Thoracic aorta (tissue), 2 donors: ENCODE measurements at regions not wholly inside any gene's neighbourhood (a gene's known extent, or its start where the extent isn't known, plus 50 kb on each side); places are given as distances from the start of the nearest gene placed in this dataset.

Experiments used
- ATAC-seq: fragments of 150-250 bp; one replicate; pipeline ENCODE4 v1.8.0; 2017; ENCODE audit warnings: low read depth; ENCODE audit not compliant: insufficient number of reproducible peaks, low FRiP score
- DNase-seq: peaks from one replicate; pipeline ENCODE4 v3.0.0-alpha.2; 2020; ENCODE audit warnings: low spot score
- H3K27ac ChIP-seq, 2 donors: fragments of 200-600 bp; sonication (generic); 1 replicate in 1 of 2; 2 replicates in 1 of 2; pipeline ENCODE4 v1.5.1; 2016; ENCODE audit warnings: mild to moderate bottlenecking in 2 of 2, moderate library complexity in 2 of 2
- H3K27me3 ChIP-seq: fragments of 200-600 bp; sonication (generic); replicated peaks from 2 replicates; pipeline ENCODE4 v1.6.0; 2016; ENCODE audit warnings: mild to moderate bottlenecking; ENCODE audit not compliant: insufficient read depth
- H3K36me3 ChIP-seq: fragments of 200-600 bp; sonication (generic); one replicate; pipeline ENCODE4 v1.5.1; 2016
- H3K4me1 ChIP-seq, 2 donors: fragments of 200-600 bp; sonication (generic); 1 replicate in 1 of 2; 2 replicates in 1 of 2; pipeline versions ENCODE4 v1.5.1 to v1.6.0; 2016; ENCODE audit warnings: low read depth in 2 of 2, mild to moderate bottlenecking in 1 of 2; ENCODE audit not compliant: control insufficient read depth in 1 of 2
- H3K4me3 ChIP-seq: fragments of 200-600 bp; sonication (generic); 2 replicates; pipeline ENCODE4 v1.5.1; 2016; ENCODE audit warnings: mild to moderate bottlenecking
- H3K9me3 ChIP-seq: fragments of 200-600 bp; sonication (generic); 2 replicates; pipeline ENCODE4 v1.5.1; 2016
- CTCF ChIP-seq: fragments of 200-600 bp; sonication (generic); IDR thresholded peaks from one replicate; pipeline ENCODE4 v1.5.1; 2019; ENCODE audit warnings: antibody characterized with exemption

- Histone ChIP-seq H3K4me3 (no peak overlapping the region), H3K36me3 (no peaks in the 10 kb centered on the region), H3K27me3 (no peaks in the 10 kb centered on the region), H3K4me1 (peaks cover 0 to 20% of the 10 kb centered on the region in 2 donors), H3K9me3 (no peaks in the 10 kb centered on the region), H3K27ac (no peak overlapping the region)
- DNase-seq (no peak), ATAC-seq (no peak)
- TF ChIP-seq CTCF: no peak
Observed at GRCh38 chr9:96175001-96175400, 127.0 kb downstream of the HSD17B3 start.

GRCh38 chr9:96174371-96174770 is 127.6 kb downstream of the HSD17B3 start:
- no peaks in the 10 kb centered on the region for H3K27me3 ChIP-seq
- no peak overlapping the region for H3K4me3 ChIP-seq
- no peak for ATAC-seq
- no peak overlapping the region for H3K27ac ChIP-seq
- DNase-seq: no peak
- H3K4me1 ChIP-seq: peaks cover 0 to 20% of the 10 kb centered on the region in 2 donors
- H3K9me3 ChIP-seq: no peaks in the 10 kb centered on the region
- no peaks in the 10 kb centered on the region for H3K36me3 ChIP-seq
- no peak for TF ChIP-seq CTCF

- Histone ChIP-seq H3K4me1 (peaks cover 0 to 20% of the 10 kb centered on the region in 2 donors), H3K4me3 (no peak overlapping the region), H3K9me3 (no peaks in the 10 kb centered on the region), H3K27ac (no peak overlapping the region), H3K36me3 (no peaks in the 10 kb centered on the region), H3K27me3 (no peaks in the 10 kb centered on the region)
- DNase-seq: no peak
- no peak for TF ChIP-seq CTCF
- no peak for ATAC-seq
Observed at GRCh38 chr9:96173640-96174039, 128.3 kb downstream of the HSD17B3 start.

- no peak for TF ChIP-seq CTCF
Observed at GRCh38 chr9:96172797-96173196, 129.2 kb downstream of the HSD17B3 start.

GRCh38 chr9:96171728-96172127 is 130.2 kb downstream of the HSD17B3 start:
- TF ChIP-seq CTCF: no peak
- DNase-seq (no peak), ATAC-seq (no peak)
- H3K36me3 ChIP-seq: no peaks in the 10 kb centered on the region
- no peak overlapping the region for H3K4me3 ChIP-seq
- H3K27ac ChIP-seq: no peak overlapping the region
- H3K4me1 ChIP-seq: peaks cover 0 to 4% of the 10 kb centered on the region in 2 donors
- no peaks in the 10 kb centered on the region for H3K27me3 ChIP-seq
- H3K9me3 ChIP-seq: no peaks in the 10 kb centered on the region

More at GRCh38 chr9:96172797-96173196, 129.2 kb downstream of the HSD17B3 start:
- Histone ChIP-seq H3K27ac (no peak overlapping the region), H3K9me3 (no peaks in the 10 kb centered on the region), H3K4me3 (no peak overlapping the region), H3K27me3 (no peaks in the 10 kb centered on the region), H3K4me1 (peaks cover 0 to 15% of the 10 kb centered on the region in 2 donors), H3K36me3 (no peaks in the 10 kb centered on the region)
- DNase-seq (no peak), ATAC-seq (no peak)
